ENCODE measurements at regions not wholly inside any gene's neighbourhood (a gene's known extent, or its start where the extent isn't known, plus 50 kb on each side); places are given as distances from the start of the nearest gene placed in this dataset.
"Not testable (repeated sequence)": the region's sequence is repeated elsewhere in the genome, so short reads cannot be mapped to it uniquely, and the experiment has no call there.

GRCh38 chr20:29589530-29589929 lies 1667.9 kb upstream of the DEFB115 start:
- H3K36me3 ChIP-seq (ENCODE audit: control insufficient read depth in 2 of 3, insufficient read depth in 3 of 3, low read length in 3 of 3); H3K27me3 Mint-ChIP-seq; H3K4me3 ChIP-seq (ENCODE audit: low read length); H3K9me3 Mint-ChIP-seq; H3K4me1 ChIP-seq (ENCODE audit: control insufficient read depth in 2 of 2, insufficient read depth in 2 of 2, low read length in 2 of 2); intact Hi-C loops (cut with micrococcal nuclease); POLR2A ChIA-PET; DNase-seq; H3K4me1 Mint-ChIP-seq; H3K27ac ChIP-seq (ENCODE audit: low read depth, low read length); H3K36me3 Mint-ChIP-seq; H3K9me3 ChIP-seq (ENCODE audit: control insufficient read depth in 2 of 3, low read length in 3 of 3); H3K4me3 Mint-ChIP-seq; H3K27me3 ChIP-seq (ENCODE audit: control insufficient read depth in 2 of 2, insufficient read depth in 2 of 2, low read length in 2 of 2); CTCF ChIA-PET; ATAC-seq; H3K27ac Mint-ChIP-seq: not testable (repeated sequence)

GRCh38 chr20:29604163-29604562 lies 1653.3 kb upstream of the DEFB115 start:
- not testable (repeated sequence) for H3K27ac Mint-ChIP-seq

GRCh38 chr20:29606171-29606570 lies 1651.3 kb upstream of the DEFB115 start:
- H3K4me3 Mint-ChIP-seq; H3K9me3 Mint-ChIP-seq; H3K27me3 Mint-ChIP-seq; H3K4me1 Mint-ChIP-seq; CTCF ChIA-PET; ATAC-seq; H3K27me3 ChIP-seq (ENCODE audit: control insufficient read depth in 2 of 2, insufficient read depth in 2 of 2, low read length in 2 of 2); H3K9me3 ChIP-seq (ENCODE audit: control insufficient read depth in 2 of 3, low read length in 3 of 3); H3K36me3 Mint-ChIP-seq; H3K36me3 ChIP-seq (ENCODE audit: control insufficient read depth in 2 of 3, insufficient read depth in 3 of 3, low read length in 3 of 3); H3K4me3 ChIP-seq (ENCODE audit: low read length); POLR2A ChIA-PET; H3K4me1 ChIP-seq (ENCODE audit: control insufficient read depth in 2 of 2, insufficient read depth in 2 of 2, low read length in 2 of 2); intact Hi-C loops (cut with micrococcal nuclease); H3K27ac ChIP-seq (ENCODE audit: low read depth, low read length); DNase-seq; H3K27ac Mint-ChIP-seq: not testable (repeated sequence)

More at GRCh38 chr20:29604163-29604562, 1653.3 kb upstream of the DEFB115 start:
- ATAC-seq; H3K4me1 Mint-ChIP-seq; H3K27me3 Mint-ChIP-seq; H3K27ac ChIP-seq (ENCODE audit: low read depth, low read length); CTCF ChIA-PET; H3K36me3 ChIP-seq (ENCODE audit: control insufficient read depth in 2 of 3, insufficient read depth in 3 of 3, low read length in 3 of 3); H3K4me1 ChIP-seq (ENCODE audit: control insufficient read depth in 2 of 2, insufficient read depth in 2 of 2, low read length in 2 of 2); DNase-seq; intact Hi-C loops (cut with micrococcal nuclease); H3K27me3 ChIP-seq (ENCODE audit: control insufficient read depth in 2 of 2, insufficient read depth in 2 of 2, low read length in 2 of 2); POLR2A ChIA-PET; H3K4me3 ChIP-seq (ENCODE audit: low read length); H3K36me3 Mint-ChIP-seq; H3K9me3 ChIP-seq (ENCODE audit: control insufficient read depth in 2 of 3, low read length in 3 of 3); H3K4me3 Mint-ChIP-seq: not testable (repeated sequence)
- peaks cover 0 to 11% (median 3%) of the 10 kb centered on the region in 11 donors for H3K9me3 Mint-ChIP-seq

GRCh38 chr20:29629395-29629794 lies 1628.1 kb upstream of the DEFB115 start:
- H3K27ac Mint-ChIP-seq; H3K27me3 Mint-ChIP-seq; H3K4me3 Mint-ChIP-seq; ATAC-seq; DNase-seq; CTCF ChIA-PET; H3K27me3 ChIP-seq (ENCODE audit: control insufficient read depth in 2 of 2, insufficient read depth in 2 of 2, low read length in 2 of 2); H3K4me1 ChIP-seq (ENCODE audit: control insufficient read depth in 2 of 2, insufficient read depth in 2 of 2, low read length in 2 of 2); POLR2A ChIA-PET; H3K4me1 Mint-ChIP-seq; H3K9me3 ChIP-seq (ENCODE audit: control insufficient read depth in 2 of 3, low read length in 3 of 3); H3K27ac ChIP-seq (ENCODE audit: low read depth, low read length); intact Hi-C loops (cut with micrococcal nuclease); H3K4me3 ChIP-seq (ENCODE audit: low read length); H3K36me3 Mint-ChIP-seq; H3K36me3 ChIP-seq (ENCODE audit: control insufficient read depth in 2 of 3, insufficient read depth in 3 of 3, low read length in 3 of 3): not testable (repeated sequence)
- H3K9me3 Mint-ChIP-seq: peaks cover 4 to 54% (median 10%) of the 10 kb centered on the region in 11 donors
